ENCODE measurements at regions not wholly inside any gene's neighbourhood (a gene's known extent, or its start where the extent isn't known, plus 50 kb on each side); places are given as distances from the start of the nearest gene placed in this dataset.
"Not testable (repeated sequence)": the region's sequence is repeated elsewhere in the genome, so short reads cannot be mapped to it uniquely, and the experiment has no call there.

GRCh38 chr5:152711801-152712388 is 306.8 kb upstream of the NMUR2 start:
- no peak for FAIRE-seq

GRCh38 chr5:152717393-152717792 is 312.3 kb upstream of the NMUR2 start:
- FAIRE-seq = no peak

- FAIRE-seq = no peak
Observed at GRCh38 chr5:152723482-152723881, 318.4 kb upstream of the NMUR2 start.

GRCh38 chr5:152730176-152730575 is 325.1 kb upstream of the NMUR2 start:
- FAIRE-seq = no peak

- no peak for FAIRE-seq
Observed at GRCh38 chr5:152736906-152737305, 331.8 kb upstream of the NMUR2 start.

GRCh38 chr5:152739916-152740315 is 334.8 kb upstream of the NMUR2 start:
- FAIRE-seq = no peak

GRCh38 chr5:152741126-152741525 is 336.0 kb upstream of the NMUR2 start:
- not testable (repeated sequence) for FAIRE-seq

GRCh38 chr5:152787709-152788217 is 382.7 kb upstream of the NMUR2 start:
- FAIRE-seq = not testable (repeated sequence)

GRCh38 chr5:152801886-152802285 is 396.8 kb upstream of the NMUR2 start:
- no peak for FAIRE-seq

GRCh38 chr5:152804179-152804578 is 399.1 kb upstream of the NMUR2 start:
- no peak for FAIRE-seq

- FAIRE-seq = no peak
Observed at GRCh38 chr5:152811988-152812387, 406.9 kb upstream of the NMUR2 start.

GRCh38 chr5:152813526-152813925 is 408.4 kb upstream of the NMUR2 start:
- FAIRE-seq = no peak

- FAIRE-seq = no peak
Observed at GRCh38 chr5:152819891-152820290, 414.8 kb upstream of the NMUR2 start.

- no peak for FAIRE-seq
Observed at GRCh38 chr5:152824316-152824715, 419.2 kb upstream of the NMUR2 start.

- FAIRE-seq = no peak
Observed at GRCh38 chr5:152838241-152838786, 433.2 kb upstream of the NMUR2 start.

GRCh38 chr5:152844713-152845112 is 439.6 kb upstream of the NMUR2 start:
- FAIRE-seq = no peak

- FAIRE-seq = no peak
Observed at GRCh38 chr5:152853361-152853760, 448.3 kb upstream of the NMUR2 start.

- FAIRE-seq = no peak
Observed at GRCh38 chr5:152855441-152855840, 450.4 kb upstream of the NMUR2 start.

GRCh38 chr5:152861231-152861630 is 456.2 kb upstream of the NMUR2 start:
- no peak for FAIRE-seq

GRCh38 chr5:152864447-152864846 is 459.4 kb upstream of the NMUR2 start:
- FAIRE-seq = no peak

GRCh38 chr5:152864991-152865390 is 459.9 kb upstream of the NMUR2 start:
- FAIRE-seq = no peak

GRCh38 chr5:152869971-152870370 is 464.9 kb upstream of the NMUR2 start:
- no peak for FAIRE-seq

- FAIRE-seq = no peak
Observed at GRCh38 chr5:152882621-152883020, 477.5 kb upstream of the NMUR2 start.

- no peak for FAIRE-seq
Observed at GRCh38 chr5:152883066-152883775, 478.1 kb upstream of the NMUR2 start.
